CD4-positive, alpha-beta T cell treated with Interleukin-6 for 4 hours (primary cell): ENCODE measurements at regions not wholly inside any gene's neighbourhood (a gene's known extent, or its start where the extent isn't known, plus 50 kb on each side); places are given as distances from the start of the nearest gene placed in this dataset.
A peak's percentile ranks its signal among the peaks of the same experiment; 100 is the strongest.
"Not testable (repeated sequence)": the region's sequence is repeated elsewhere in the genome, so short reads cannot be mapped to it uniquely, and the experiment has no call there.

ENCODE experiments used
- DNase-seq: peaks from one replicate; pipeline ENCODE4 v3.0.0-alpha.2; 2020; ENCODE audit warnings: mixed read lengths

DNA sequence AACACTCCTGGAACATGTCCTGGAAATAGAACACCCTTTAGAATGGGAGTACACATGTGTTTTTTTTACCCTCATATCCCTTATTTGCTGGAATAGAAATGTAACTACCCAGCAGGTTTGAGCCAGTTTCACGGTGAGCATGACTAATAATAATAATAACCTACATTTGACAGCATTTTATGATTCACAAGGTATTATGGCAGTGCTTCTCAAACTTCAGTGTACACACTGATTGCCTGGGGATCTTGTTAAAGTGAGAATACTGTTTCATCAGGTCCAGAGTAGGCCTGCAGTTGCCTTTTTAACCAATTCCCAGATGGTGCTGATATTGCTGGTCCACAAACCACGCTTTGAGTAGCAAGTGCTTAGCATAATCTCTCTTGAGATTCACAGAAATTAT lies 63.9 kb downstream of the NFKBIZ start:
- DNase-seq: no peak

DNA sequence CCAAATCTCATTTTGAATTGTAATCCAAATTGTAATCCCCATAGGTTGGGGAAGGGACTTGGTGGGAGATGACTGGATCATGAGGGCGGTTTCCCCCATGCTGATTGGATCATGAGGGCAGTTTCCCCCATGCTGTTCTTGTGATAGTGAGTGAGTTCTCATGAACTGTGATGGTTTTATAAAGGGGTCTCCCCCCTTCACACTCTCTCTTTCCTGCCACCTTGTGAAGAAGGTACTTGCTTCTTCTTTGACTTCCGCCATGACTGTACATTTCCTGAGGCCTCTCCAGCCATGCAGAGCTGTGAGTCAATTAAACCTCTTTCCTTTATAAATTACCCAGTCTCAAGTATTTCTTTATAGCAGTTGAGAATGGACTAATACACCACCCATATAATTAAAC lies 68.4 kb downstream of the NFKBIZ start:
- DNase-seq: not testable (repeated sequence)

DNA sequence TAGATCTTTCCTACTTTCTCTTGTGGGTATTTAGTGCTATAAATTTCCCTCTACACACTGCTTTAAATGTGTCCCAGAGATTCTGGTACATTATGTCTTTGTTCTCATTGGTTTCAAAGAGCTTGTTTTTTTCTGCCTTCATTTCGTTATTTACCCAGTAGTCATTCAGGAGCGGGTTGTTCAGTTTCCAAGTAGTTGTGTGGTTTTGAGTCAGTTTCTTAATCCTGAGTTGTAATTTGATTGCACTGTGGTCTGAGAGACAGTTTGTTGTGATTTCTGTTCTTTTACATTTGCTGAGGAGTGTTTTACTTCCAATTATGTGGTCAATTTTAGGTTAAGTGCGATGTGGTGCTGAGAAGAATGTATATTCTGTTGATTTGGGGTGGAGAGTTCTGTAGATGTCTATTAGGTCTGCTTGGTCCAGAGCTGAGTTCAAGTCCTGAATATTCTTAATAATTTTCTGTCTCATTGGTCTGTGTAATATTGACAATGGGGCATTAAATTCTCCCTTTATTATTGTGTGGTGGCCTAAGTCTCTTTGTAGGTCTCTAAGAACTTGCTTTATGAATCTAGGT lies 72.9 kb downstream of the NFKBIZ start:
- not testable (repeated sequence) for DNase-seq

DNA sequence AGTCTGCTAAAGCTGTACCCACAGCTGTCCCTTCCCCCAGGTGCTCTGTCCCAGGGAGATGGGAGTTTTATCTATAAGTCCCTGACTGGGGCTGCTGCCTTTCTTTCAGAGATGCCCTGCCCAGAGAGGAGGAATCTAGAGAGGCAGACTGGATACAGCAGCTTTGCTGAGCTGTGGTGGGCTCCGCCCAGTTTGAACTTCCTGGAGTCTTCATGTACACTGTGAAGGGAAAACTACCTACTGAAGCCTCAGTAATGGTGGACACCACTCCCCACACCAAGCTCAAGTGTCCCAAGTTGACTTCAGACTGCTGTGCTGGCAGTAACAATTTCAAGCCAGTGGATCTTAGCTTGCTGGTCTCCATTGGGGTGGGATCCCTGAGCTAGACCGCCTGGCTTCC lies 75.3 kb downstream of the NFKBIZ start:
- DNase-seq: peak; percentile 44

DNA sequence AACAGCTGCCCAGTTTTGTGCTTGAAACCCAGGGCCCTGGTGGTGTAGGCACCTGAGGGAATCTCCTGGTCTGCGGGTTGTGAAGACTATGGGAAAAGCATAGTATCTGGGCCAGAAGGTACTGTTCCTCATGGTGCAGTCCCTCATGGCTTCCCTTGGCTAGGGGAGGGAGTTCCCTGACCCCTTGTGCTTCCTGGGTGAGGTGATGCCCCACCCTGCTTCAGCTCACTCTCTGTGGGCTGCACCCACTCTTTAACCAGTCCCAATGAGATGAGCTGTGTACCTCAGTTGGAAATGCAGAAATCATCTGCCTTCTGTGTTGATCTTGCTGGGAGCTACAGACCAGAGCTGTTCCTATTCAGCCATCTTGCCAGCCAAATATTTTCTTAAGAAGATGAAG lies 75.8 kb downstream of the NFKBIZ start:
- DNase-seq: not testable (repeated sequence)

DNA sequence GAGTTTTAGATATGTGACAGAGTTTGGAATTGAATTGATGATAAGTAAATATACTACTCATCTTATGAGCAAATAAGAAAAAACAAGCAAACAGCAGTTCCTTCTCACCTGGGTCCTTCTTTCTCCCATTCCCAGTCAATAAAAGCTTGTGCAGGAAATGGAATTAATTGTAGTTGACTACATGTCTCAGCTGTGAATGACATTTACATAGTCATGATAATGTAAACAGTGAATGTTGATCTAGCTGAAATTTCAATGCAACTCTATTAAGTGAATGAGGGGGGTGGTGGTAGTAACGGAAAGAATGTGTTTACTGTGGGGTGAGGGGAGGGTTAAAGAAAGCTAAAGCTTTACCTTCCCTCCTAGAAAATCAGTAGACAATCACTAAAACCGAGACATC lies 76.2 kb downstream of the NFKBIZ start:
- no peak for DNase-seq

DNA sequence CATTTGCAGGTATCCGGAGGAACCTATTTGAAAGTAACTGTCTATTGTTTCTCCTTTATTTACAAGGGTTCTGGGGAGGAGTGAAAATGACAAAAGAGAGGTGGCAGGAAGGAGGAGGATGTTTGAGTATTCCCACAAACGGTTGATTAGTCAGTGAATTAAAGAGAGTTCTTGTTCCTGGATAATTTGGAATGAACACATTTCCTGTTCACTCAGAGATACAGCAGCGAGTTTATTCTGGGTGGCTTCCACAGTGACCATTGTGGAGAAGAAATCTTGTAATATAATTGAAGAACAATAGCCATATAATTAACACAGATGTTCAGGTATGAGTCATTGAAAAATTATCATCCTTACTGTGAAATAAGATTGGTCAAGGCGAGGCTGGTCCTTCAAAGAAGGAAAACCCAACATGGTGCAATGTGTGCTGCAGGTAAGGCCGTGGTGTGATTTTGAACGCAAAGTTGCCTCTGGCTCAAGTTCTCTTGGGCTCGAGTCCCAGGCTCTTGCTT lies 77.3 kb downstream of the NFKBIZ start:
- DNase-seq: no peak

DNA sequence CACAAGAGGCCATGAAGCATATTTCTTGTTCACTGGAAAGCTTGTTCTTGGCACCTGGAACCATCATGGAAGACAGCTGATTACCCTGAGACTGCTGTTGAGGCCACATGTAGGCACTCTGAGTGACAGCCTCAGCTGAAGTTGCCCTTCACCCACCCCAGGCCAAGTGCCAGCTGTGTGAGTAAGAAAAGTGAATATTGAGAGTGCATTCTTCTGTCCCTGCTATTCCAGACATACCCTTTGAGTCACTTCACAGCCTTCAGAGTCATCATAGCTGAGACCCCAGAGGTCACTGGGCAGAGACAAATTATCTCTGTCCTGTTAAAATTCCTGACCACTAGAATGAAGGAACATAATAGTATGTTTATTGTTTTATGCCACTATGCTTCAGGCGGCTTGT lies 79.6 kb downstream of the NFKBIZ start:
- DNase-seq: no peak

DNA sequence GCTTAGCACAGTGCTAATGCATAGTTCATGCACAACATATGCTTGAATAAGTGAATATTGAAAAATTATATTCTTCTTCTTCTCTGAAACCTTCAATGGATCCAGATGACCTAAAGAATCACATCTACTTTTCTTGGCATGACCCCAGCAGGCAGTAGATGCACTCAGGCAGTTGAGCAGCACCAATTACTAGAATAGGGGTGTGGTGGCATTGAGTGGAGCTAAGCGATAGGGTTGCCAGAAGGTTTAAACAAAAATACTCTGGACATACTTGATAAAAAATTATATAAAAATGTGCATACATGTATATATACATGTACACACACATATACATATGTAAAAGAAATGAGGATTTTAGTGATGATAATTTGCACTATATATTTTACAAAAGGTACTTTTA lies 81.8 kb downstream of the NFKBIZ start:
- no peak for DNase-seq

DNA sequence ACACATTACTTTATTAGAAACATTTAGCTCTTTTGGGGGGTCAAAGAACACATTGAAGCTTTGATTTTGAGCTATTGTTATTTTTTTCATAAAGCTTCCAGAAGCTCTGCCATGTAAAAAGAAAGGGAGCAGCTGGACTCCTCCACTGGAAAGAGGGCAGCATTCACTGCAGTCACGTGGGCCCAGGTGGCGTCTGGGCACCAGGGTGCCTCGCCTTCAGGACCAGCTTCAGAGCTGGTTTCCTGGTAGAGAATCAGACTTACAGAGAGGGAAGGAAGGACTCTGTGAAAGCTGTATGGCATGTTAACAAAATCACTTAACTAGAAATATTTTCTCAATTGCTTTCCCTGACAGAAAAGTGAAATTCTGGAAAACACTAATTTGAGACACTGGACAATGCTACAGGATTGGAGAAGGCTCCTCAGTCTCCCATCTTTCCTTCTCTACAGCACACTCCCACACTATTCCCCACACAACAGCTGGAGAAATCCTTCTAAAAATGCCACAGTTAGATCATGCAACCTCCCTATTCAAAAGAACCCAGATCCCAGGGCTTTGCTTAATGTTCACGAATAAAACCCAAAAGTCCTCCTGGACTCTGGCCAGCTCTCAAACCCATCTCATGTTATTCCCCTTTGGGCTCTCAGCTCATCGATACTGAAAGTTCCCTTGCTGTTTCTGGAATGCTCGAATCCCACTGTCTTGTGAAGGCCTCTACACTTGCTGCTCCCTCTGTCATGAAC lies 83.2 kb downstream of the NFKBIZ start:
- DNase-seq: no peak

DNA sequence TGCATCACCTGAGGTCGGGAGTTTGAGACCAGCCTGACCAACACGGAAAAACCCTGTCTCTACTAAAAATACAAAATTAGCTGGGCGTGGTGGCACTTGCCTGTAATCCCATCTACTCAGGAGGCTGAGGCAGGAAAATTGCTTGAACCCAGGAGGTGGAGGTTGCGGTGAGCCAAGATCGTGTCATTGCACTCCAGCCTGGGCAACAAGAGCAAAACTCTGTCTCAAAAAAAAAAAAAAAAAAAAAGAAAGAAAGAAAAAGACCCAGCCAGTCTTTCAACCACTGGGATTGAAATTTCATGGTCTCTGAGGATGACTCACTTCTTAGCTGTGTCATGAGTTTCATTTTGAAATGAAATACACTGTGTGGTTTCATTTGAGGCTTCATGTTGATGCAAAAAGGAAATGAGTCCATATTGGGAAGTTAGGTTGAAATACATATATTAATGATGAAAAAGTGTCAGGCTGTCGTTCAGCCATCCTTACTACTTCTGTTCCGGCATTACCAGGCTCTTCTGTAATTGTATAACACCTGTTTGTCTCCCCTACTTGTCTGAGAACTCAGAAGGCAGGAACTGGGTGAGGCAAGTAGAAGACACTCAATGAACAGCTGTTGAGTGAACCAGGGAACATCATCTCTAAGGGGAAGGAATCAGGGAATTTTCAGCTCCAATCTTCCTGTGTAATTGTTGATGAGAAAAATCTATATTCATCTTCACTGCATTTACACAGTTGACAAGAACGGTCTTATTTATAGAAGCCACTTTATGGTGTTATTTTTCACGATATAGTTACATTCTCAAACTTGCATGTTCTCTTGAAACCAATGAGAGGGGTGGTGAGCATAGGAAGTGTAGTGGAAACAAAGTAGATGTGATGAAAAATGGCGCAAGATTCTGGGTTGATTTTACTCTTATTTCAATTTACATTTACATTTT lies 87.4 kb downstream of the NFKBIZ start:
- DNase-seq: peak; percentile 41

DNA sequence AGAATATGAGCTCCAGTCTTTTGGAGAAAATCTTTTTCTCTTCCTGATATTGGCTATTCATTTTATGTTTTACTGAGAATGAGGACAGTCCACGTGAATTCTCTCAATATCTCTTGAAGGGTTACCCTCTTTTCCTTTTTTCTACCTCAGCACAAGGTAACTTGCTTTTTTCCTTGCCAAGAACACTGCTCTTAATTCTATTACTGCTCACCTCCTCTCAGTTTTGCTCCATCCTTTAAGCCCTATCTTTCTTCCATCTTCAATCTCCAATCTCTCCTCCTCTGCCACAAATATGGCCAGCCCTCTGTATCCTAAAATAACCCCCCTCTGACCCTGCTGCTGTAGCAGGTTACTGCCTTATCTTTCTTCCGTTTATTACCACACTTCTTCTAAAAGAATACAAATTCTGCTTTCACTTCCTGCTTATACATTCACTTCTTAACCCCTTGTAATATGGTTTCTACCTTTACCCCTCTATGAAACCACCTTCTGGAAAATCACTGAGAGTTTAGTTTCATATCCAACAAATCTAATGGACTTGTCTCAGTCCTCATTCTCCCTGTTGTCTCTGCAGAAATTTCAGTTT lies 89.0 kb downstream of the NFKBIZ start:
- peak; percentile 8 for DNase-seq

DNA sequence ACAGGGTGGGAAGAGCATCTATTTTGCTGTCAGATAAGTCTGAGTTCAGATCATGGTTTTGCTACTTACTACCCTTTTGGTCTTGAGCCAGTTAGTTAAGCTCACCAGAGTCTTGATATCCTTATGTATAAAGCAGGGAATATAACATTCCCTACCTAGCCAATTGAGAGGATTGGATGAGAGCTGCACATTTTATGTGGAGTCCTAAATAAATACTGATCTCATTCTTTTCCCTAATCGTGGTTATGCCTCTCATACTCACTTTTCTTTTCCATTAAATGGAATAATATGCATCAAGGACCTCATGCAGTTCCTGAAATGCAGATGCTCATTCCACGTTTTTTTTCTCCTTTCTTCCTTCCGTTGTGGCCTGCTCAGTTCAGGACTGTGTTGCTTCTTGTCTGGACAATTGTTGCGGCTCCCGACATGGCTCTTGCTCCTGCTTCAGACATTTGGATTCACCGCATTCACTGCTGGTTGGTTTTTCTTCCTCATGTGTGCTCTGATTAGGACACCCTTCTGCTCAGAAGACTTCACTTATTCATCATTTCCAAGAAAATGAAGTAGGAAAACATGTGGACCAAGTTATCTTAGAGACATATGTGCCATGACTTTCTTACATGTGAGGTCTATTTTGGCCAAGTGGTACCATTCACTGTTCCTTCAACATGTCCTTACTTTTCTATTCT lies 90.2 kb downstream of the NFKBIZ start:
- DNase-seq: no peak

DNA sequence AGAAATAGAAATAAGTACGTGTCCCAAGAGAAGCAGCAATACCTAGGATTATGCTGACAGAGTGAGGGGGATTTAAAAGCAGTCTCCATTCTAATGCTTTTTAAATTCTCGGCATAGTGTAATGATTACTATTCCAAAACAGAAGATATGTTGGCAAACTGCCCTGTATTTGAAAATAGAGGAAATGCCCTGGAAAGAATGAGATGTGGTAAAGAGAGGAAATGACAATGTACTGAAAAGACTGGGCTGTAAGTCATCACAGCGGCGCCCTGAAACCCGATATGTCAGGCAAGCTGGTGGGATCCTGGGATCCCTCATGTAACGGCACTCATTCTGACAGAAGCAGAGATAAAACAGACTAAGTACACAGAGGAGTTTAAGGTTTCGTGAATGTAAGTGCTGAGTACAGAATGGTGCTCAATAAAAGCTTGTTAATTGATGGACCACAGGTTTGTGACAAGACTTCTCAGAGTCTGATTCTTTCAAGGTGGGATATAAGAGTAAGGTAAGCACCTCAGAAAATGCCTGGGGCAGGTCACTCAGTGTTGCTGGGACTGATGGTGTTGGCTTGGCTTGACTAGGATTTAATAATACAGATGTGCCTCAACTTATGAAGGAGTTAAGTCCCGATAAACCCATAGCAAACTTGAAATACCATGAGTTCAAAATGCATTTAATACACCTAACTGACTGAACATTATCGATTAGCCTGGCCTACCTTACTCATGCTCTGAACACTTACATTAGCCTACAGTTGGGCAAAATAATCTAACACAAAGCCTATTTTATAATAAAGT lies 91.4 kb downstream of the NFKBIZ start:
- peak; percentile 39 for DNase-seq

DNA sequence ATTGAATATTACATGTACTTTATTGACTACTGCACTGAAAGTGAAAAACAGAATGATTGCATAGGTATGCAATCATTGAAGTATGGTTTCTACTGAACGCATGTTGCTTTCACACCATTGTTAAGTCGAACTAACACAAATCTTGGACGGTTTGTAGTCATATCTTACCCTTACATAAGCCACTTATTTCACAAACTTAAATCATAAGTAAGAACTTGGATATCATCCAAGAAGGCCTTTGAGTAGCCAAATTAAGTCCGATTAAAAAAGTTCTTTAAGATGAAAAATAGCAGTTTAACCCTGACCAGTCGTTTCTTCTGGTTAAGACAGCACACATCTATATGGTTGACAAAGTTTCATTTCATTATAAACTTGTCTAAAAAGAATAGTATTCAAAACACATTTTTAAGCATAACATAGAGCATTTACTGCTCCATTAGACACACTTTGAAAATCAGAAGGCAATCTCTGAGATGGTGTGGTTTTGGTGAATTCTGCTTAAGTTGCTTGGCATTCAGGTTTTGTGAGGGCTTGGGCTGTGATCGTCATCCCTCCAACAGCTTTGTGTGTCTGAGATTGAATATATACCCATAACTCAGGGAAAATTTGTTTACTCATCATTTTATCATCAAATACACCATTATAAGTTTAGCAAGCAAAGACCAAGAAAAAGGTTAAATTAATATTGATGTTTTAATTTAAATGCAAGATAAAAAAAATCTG lies 92.2 kb downstream of the NFKBIZ start:
- no peak for DNase-seq

DNA sequence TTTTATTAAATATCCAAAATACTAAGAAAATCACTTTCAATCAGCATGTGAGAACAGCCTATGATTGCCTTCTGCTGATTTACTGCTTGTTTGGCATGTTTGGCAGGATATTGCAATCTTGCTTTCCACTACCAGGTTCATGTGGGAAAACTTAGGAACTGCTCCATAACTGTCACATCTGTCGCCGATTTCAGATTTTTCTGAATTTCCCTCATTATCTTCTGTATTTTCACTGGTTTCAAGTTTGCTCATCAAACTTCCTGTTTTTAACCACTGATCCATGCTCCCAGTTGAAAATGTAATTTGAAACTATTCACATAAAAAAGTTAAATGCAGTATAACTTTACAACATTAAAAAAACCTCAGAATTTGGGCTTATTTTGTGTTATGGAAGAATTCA lies 93.0 kb downstream of the NFKBIZ start:
- DNase-seq: no peak

DNA sequence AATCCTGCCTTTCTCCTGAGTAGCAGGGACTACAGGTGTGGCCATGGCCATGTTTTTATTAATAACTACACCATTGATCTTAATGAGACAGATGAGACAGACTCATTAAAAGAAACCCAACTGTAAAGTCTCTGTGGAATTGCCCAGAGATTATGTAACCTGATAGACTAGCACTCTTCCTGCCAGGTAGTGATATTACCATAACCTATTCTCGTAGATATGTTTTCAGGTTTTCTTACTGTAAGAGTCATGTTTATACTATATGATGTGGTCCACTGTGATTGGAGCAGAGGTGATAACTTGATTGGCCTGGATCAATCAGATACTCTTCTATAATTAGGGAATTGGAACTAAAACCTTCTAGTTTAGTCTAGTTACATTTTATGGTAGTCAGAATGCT lies 93.7 kb downstream of the NFKBIZ start:
- peak; percentile 10 for DNase-seq

DNA sequence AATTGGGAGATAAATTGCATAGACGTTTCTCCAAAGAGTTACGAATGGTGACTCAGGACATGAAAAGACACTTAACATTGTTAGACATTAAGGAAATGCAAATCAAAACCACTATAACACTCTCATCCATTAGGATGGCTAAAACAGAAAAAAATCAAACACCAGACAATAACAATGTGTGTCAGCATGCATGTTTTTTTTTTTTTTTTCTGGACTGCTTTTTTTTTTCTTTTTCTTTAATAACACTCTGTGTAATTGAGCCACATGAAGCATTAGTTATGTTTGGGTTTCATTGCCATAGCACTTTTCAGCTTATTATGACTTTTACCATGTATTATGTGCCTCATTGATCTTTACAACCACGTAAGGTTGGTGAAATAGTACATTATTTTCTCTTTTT lies 95.0 kb downstream of the NFKBIZ start:
- no peak for DNase-seq

DNA sequence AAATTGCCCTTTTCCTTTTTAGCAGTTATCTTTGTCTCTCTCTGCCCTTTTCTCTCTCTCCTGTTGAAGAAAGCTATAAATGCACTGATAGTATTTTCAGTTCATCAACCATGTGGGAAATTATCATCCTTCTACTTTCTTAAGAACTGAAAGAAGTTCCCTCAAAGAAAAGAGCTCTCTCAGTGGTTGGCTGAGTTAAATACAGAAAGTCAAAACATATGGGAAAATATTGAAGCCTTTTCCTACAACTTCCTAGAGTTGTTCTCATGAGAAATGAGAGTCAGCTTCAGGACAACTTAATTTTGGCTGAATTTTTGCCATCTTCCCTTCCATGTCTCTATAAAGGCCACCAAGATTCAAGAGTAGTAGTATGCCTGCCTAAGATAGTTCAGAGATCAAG lies 96.7 kb downstream of the NFKBIZ start:
- no peak for DNase-seq

DNA sequence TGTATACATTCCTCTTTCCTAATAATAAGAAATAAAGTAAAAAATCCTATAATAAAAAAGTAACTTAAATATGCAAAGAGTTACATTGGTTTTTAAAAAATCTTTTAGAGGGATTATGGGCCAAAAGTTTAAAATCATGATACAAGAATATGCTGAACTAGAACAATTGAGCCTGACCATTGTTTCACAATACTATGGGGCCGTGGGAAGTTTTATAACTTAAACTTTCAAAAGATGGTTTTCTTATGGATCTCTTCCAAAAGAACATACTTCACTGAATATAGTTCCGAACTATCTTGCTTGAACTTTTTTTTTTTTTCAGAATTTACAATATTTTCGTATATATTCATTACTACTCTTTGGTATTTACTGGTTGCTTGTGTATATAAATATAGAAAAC lies 97.6 kb downstream of the NFKBIZ start:
- DNase-seq: no peak

DNA sequence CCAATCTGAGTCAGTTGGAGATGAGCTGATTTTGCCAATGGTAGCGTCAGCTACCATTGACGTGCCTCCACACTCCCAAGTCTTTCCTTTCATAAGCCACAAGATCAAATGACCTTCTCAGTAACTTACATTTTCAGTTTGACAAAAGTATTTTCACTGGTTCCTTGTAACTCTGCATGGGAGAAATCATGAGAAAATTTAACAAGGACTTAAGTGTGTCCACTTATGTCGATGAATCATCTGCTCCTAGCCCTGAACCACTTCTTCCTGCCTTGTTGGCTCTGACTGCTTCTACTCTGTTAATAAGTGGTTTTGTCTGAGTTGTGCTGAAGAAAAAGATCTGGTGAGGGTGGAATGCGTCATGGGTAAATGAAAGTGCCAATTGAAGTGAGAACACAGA lies 101.2 kb downstream of the NFKBIZ start:
- no peak for DNase-seq
